Large intestine (tissue), 3 donors: ENCODE measurements at regions not wholly inside any gene's neighbourhood (a gene's known extent, or its start where the extent isn't known, plus 50 kb on each side); places are given as distances from the start of the nearest gene placed in this dataset.

Experiments
- DNase-seq, 2 donors: peaks; one replicate each; pipeline versions ENCODE4 v3.0.0 to v3.0.0-alpha.2; 2013
- H3K27ac ChIP-seq: one replicate; pipeline ENCODE4 v1.5.1; 2013; ENCODE audit warnings: low read length
- H3K27me3 ChIP-seq: 2 replicates; pipeline ENCODE4 v1.6.1; 2013; ENCODE audit warnings: low read length; ENCODE audit not compliant: control insufficient read depth, insufficient read depth
- H3K36me3 ChIP-seq: 2 replicates; pipeline ENCODE4 v1.6.1; 2013; ENCODE audit warnings: low read length; ENCODE audit not compliant: control insufficient read depth, insufficient read depth
- H3K4me1 ChIP-seq: one replicate; pipeline ENCODE4 v1.6.1; 2013; ENCODE audit warnings: low read length; ENCODE audit not compliant: control insufficient read depth, insufficient read depth
- H3K4me3 ChIP-seq: one replicate; pipeline ENCODE4 v1.5.1; 2013; ENCODE audit warnings: low read length
- H3K9me3 ChIP-seq: one replicate; pipeline ENCODE4 v1.6.1; 2013; ENCODE audit warnings: mild to moderate bottlenecking, low read depth, low read length, moderate library complexity; ENCODE audit not compliant: control insufficient read depth
- WGBS: methylation state at CpG from one replicate; pipeline ENCODE4 v1.1.5; 2013; ENCODE audit warnings: low lambda C conversion rate; ENCODE audit not compliant: insufficient coverage; 5-methylcytosine and 5-hydroxymethylcytosine counted together

DNA sequence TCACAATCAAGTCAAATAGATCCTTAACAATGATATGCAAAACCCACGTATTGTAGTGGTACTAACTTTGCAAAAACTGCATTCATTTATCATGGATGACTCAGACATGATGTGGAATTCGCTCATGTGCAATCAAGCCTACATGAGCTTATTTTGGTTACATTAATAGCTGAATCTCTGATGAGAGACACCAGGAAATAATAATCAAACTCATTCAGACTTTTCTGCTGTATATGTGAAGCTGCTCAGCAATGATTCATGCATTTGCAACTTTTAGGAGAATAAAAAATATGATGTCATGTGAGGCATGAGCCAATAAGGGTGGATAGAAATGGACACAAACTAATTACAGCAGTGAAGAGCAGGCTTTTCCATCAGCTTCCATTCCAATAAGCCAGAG, 1075.8 kb upstream of the TMEM132C start:
- no peaks in the 10 kb centered on the region for H3K27me3 ChIP-seq
- H3K4me1 ChIP-seq: no peaks in the 10 kb centered on the region
- H3K36me3 ChIP-seq: no peaks in the 10 kb centered on the region
- no peak for DNase-seq
- WGBS: 100% methylated on average over 1 of the region's 2 CpGs
- no peak overlapping the region for H3K27ac ChIP-seq
- H3K4me3 ChIP-seq: no peak overlapping the region
- no peaks in the 10 kb centered on the region for H3K9me3 ChIP-seq

DNA sequence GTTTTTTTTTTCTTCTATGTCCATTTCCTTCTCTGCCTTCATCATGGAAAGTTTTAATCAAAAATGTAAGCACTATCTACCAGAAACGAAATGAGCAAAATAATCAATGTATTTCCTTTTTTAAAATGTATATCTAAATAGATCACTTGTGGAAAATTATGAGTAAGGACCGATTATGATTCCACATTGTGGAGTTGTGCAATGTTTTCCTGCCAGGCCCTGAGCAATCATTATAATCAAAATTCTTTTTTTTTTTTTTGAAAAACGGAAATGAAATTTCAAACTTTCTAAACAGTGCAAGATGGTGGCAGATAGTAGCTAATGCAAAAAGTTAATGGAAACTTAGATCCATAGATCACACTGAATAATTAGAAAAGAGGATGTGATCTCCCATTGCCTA, 1074.6 kb upstream of the TMEM132C start:
- no peaks in the 10 kb centered on the region for H3K4me1 ChIP-seq
- no peak overlapping the region for H3K27ac ChIP-seq
- no peaks in the 10 kb centered on the region for H3K9me3 ChIP-seq
- no peaks in the 10 kb centered on the region for H3K27me3 ChIP-seq
- 83% methylated on average over 2 of the region's 3 CpGs for WGBS
- no peak overlapping the region for H3K4me3 ChIP-seq
- no peak for DNase-seq
- no peaks in the 10 kb centered on the region for H3K36me3 ChIP-seq

DNA sequence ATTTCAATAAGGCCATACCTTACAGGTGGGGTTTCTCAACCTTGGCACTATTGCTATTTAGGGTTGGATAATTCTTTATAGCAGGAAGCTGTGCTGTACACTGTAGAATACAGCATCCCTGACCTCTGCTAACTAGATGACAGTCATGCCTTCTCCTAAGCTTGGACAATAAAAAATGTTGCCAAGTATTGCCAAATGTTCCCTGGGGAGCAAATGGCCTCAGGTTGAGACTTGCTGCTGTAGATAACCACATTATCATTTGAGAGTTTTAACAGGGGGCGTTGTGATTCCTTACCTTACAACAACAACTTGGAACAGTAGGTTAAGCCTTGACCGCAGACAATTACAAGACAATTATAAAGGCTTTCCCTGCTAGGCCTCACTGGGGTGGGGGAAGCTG, 1073.6 kb upstream of the TMEM132C start:
- no CpG with 5 or more reads among the region's 2 CpGs for WGBS

DNA sequence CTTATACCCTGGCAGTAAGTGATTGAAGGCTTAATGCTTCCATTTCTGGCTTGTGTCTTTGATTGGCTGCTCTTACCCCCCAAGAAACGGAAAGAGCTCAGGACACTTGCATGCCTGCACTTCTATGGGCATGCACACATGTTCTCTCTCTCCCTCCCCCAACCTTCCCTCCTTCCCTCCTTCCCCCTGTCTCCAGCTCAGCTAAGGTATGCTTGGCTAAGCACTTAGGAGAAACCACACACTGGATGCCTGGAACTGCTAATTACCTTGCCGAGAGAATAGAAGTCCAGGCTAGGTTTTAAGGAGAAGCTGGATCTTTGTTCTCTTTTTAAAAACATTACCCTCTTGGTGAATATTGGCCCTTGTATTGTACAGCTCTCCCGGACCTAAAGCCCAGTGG, 1072.8 kb upstream of the TMEM132C start:
- no CpG with 5 or more reads among the region's 3 CpGs for WGBS
- no peaks in the 10 kb centered on the region for H3K4me1 ChIP-seq

More for the DNA sequence above, 1073.6 kb upstream of the TMEM132C start:
- H3K27ac ChIP-seq: no peak overlapping the region
- no peaks in the 10 kb centered on the region for H3K36me3 ChIP-seq
- no peak overlapping the region for H3K4me3 ChIP-seq
- no peaks in the 10 kb centered on the region for H3K27me3 ChIP-seq
- H3K9me3 ChIP-seq: no peaks in the 10 kb centered on the region
- H3K4me1 ChIP-seq: no peaks in the 10 kb centered on the region
- no peak for DNase-seq

DNA sequence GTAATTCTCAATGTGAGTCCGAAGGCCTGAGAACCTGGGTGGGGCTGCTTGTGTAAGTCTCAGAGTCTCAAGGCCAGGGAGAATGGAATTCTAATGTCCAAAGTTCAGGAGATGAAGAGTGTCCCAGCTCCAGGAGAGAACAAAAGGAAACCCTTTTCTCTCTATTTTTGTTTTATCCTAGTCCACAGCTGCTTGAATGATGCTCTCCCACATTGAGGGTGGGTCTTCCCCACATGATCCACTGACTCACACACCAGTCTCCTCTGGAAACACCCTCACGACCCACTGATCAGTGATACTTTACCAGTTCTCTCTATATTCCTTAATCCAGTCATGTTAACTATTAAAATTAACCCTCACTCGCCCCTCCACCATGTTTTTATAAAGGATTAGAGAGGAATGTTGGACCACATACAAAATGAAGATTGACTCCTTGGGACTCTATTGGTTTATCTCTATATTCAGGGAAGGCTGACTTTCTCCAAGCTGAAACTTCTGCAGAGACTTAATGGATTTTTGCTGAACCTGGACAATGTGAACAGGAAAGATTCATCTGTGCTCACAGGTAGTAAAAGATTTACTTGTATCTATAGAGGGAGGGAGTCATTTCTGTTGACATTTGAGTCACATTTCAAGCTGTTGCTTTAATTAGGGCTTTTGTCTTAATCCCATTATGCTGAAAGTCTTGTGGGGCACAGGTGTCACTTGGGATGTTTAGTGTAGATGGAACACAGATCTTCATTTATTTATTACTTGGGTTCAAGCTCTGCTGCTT, 1061.0 kb upstream of the TMEM132C start:
- Histone ChIP-seq H3K27me3 (no peaks in the 10 kb centered on the region), H3K9me3 (no peaks in the 10 kb centered on the region), H3K4me3 (no peak overlapping the region), H3K4me1 (no peaks in the 10 kb centered on the region), H3K36me3 (no peaks in the 10 kb centered on the region), H3K27ac (peak overlapping the region; percentile 35)
- DNase-seq: peak; percentile 23 to 27
- WGBS: no CpG with 5 or more reads among the region's 3 CpGs

More for the DNA sequence above, 1072.8 kb upstream of the TMEM132C start:
- H3K36me3 ChIP-seq: no peaks in the 10 kb centered on the region
- no peak overlapping the region for H3K4me3 ChIP-seq
- no peak for DNase-seq
- no peaks in the 10 kb centered on the region for H3K27me3 ChIP-seq
- H3K9me3 ChIP-seq: no peaks in the 10 kb centered on the region
- no peak overlapping the region for H3K27ac ChIP-seq

DNA sequence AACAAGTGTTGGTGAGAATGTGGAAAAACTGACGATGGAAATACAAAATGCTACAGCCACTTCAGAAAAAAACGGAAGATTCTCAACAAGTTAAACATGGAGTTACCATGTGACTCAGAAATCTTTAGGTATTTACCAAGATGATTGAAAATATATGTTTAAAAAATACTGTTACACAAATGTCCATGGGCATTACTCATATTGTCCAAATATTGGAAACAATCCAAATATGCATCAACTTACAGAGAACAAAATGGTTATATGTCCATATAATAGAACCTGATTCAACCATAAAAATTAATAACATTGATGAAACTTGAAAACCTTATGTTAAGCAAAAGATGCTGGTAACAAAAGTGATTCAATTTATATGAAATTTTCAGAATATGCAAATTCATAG, 1057.7 kb upstream of the TMEM132C start:
- no peak overlapping the region for H3K27ac ChIP-seq
- H3K4me3 ChIP-seq: no peak overlapping the region
- H3K4me1 ChIP-seq: no peaks in the 10 kb centered on the region
- no peaks in the 10 kb centered on the region for H3K9me3 ChIP-seq
- H3K36me3 ChIP-seq: no peaks in the 10 kb centered on the region
- no peak for DNase-seq
- H3K27me3 ChIP-seq: no peaks in the 10 kb centered on the region
- 100% methylated on average over 2 of the region's 2 CpGs for WGBS

DNA sequence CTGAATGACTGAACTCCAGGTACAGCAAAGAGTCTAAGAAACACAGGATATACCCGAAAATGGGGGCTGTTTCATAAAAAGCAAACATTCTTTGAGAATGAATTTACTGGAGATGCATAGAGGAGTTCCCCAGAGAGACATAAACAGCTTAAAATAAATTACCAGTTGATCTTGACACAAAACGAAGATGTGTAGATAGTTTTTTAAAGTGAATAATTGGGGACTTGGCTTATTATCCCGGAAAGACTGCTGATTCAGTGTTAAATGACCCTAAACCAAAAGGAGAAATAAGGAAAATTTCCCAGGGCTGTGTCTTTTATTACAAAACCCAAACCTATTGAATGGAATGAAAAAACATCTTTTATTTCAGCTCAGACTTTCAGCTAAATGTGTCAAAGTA, 1052.8 kb upstream of the TMEM132C start:
- no peak overlapping the region for H3K4me3 ChIP-seq
- 100% methylated on average over 1 of the region's 3 CpGs for WGBS
- no peak for DNase-seq
- no peaks in the 10 kb centered on the region for H3K4me1 ChIP-seq
- no peak overlapping the region for H3K27ac ChIP-seq
- H3K36me3 ChIP-seq: no peaks in the 10 kb centered on the region
- H3K27me3 ChIP-seq: no peaks in the 10 kb centered on the region
- no peaks in the 10 kb centered on the region for H3K9me3 ChIP-seq

DNA sequence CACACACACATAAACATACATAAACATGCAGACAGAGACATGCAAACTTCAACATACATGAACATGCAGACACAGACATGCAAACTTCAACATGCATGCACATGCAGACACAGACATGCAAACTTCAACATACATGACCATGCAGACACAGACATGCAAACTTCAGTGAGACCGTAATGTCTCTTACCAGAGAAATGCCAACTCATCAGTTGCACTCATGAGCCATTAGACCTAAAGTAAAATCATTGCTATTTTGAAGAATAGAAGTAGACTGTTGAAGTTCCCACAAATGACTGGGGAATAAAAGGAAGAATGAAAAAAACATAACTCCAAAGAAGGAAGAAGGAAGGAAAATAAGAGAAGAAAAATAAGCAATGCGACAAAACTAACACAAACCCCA, 1044.0 kb upstream of the TMEM132C start:
- Histone ChIP-seq H3K4me3 (no peak overlapping the region), H3K27ac (no peak overlapping the region), H3K4me1 (no peaks in the 10 kb centered on the region), H3K27me3 (no peaks in the 10 kb centered on the region), H3K9me3 (no peaks in the 10 kb centered on the region), H3K36me3 (no peaks in the 10 kb centered on the region)
- 100% methylated on average over 1 of the region's 2 CpGs for WGBS
- DNase-seq: no peak

DNA sequence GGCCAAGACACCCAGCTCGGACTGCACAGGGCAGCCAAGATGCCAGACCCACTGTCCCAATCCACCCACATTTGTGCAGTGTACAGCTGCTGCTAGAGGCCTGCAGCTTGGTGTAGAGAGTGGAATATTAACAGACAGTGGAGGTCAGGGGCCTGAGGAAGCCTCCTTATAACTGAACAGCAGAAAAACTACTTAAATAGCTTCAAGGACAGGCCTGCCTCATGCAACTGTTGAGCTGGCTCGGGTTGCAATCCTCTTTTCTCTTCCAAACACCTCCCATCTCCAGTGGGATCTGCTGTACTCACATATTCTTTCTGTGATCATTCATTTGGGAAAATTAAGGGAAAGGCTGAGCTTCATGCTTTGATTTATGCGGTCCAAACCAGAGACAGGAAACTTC, 1043.2 kb upstream of the TMEM132C start:
- Histone ChIP-seq H3K4me1 (no peaks in the 10 kb centered on the region), H3K36me3 (no peaks in the 10 kb centered on the region), H3K27ac (no peak overlapping the region), H3K4me3 (no peak overlapping the region), H3K27me3 (no peaks in the 10 kb centered on the region), H3K9me3 (no peaks in the 10 kb centered on the region)
- DNase-seq: no peak
- 20% methylated on average over 1 of the region's 3 CpGs for WGBS

DNA sequence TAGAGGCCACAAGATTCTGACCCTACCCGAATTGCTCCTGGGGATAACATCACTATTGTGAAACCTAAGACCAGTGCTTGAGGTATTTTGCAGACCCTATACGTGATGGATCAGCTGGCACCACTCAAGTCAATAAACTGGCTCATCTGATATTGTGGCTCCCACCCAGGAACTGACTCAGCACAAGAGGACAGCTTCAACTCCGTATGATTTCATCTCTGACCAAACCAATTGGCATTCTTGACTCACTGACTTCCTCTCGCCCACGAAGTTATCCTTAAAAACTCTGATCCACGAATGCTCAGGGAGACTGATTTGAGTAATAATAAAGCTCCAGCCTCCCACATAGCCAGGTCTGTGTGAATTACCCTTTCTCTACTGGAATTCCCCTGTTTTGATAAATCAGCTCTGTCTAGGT, 1036.1 kb upstream of the TMEM132C start:
- no peak for DNase-seq
- no peak overlapping the region for H3K4me3 ChIP-seq
- H3K27me3 ChIP-seq: no peaks in the 10 kb centered on the region
- H3K4me1 ChIP-seq: no peaks in the 10 kb centered on the region
- H3K36me3 ChIP-seq: no peaks in the 10 kb centered on the region
- no CpG with 5 or more reads among the region's 6 CpGs for WGBS
- H3K27ac ChIP-seq: no peak overlapping the region
- H3K9me3 ChIP-seq: no peaks in the 10 kb centered on the region

DNA sequence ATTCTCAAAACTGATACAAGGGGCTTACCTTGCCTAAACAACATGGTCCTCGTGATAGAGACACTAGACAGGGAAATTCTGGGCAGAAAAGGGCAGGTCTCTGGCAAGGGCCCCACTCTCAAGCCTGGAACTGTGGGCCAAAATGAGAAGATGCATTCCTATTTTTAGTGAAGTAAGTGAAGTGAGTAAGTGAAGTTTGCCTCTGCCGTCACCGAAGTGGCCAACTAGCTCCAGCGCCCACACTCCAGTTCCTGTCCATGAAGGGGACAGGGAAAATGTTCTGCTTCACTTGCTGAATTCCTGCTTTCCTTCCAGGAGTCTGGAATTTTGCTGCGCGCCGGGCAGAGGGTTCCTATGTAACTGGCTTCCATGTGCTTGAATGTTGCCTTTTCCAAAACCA, 1035.6 kb upstream of the TMEM132C start:
- H3K36me3 ChIP-seq: no peaks in the 10 kb centered on the region
- no peak for DNase-seq
- H3K4me1 ChIP-seq: no peaks in the 10 kb centered on the region
- no peak overlapping the region for H3K4me3 ChIP-seq
- H3K9me3 ChIP-seq: peaks cover 3% of the 10 kb centered on the region
- no CpG with 5 or more reads among the region's 7 CpGs for WGBS
- no peaks in the 10 kb centered on the region for H3K27me3 ChIP-seq
- H3K27ac ChIP-seq: no peak overlapping the region
